ENCODE measurements at regions not wholly inside any gene's neighbourhood (a gene's known extent, or its start where the extent isn't known, plus 50 kb on each side); places are given as distances from the start of the nearest gene placed in this dataset.

DNA sequence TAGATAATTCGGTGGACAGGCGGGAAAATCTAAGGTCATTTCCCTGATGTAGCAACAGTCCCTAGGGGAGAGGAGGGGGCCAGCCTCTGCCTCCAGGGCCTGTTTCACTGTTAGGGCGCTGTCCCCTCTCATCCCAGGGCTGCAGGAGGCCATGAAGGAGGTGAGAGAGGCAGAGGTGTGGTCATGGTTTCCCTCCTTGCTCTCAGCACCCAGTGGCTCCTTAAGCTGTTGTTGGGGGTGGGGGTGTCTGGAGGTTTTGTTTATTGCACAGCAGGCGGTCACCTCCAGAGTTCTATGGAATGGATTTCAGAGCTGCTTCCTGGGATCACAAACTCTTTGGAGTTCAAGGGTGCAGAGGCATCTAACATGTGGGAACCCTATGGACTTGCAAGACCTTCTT, 212.5 kb upstream of the RTL1 start:
- ChIA-PET CTCF (no interaction called here), POLR2A (no interaction called here)
- DNase-seq (ENCODE audit: low read depth, low spot score): no peak
- H3K4me3 ChIP-seq (ENCODE audit: low read depth, low read length): no peak overlapping the region
- no peak for TF ChIP-seq CTCF (IDR thresholded peaks at IDR 0.05; ENCODE audit: insufficient read depth, low read length, missing control alignments)

GRCh38 chr14:101116486-101117130, 213.1 kb upstream of the RTL1 start:
- ChIA-PET CTCF (no interaction called here), POLR2A (no interaction called here)
- TF ChIP-seq CTCF (IDR thresholded peaks at IDR 0.05; ENCODE audit: insufficient read depth, low read length, missing control alignments): no peak
- DNase-seq (ENCODE audit: low read depth, low spot score): no peak
- H3K4me3 ChIP-seq (ENCODE audit: low read depth, low read length): no peak overlapping the region

- POLR2A ChIA-PET: no interaction called here
- no peak overlapping the region for H3K4me3 ChIP-seq (ENCODE audit: low read depth, low read length)
- CTCF ChIA-PET: no interaction called here
- no peak for DNase-seq (ENCODE audit: low read depth, low spot score)
- no peak for TF ChIP-seq CTCF (IDR thresholded peaks at IDR 0.05; ENCODE audit: insufficient read depth, low read length, missing control alignments)
Observed at GRCh38 chr14:101117543-101117942, 214.0 kb upstream of the RTL1 start.

DNA sequence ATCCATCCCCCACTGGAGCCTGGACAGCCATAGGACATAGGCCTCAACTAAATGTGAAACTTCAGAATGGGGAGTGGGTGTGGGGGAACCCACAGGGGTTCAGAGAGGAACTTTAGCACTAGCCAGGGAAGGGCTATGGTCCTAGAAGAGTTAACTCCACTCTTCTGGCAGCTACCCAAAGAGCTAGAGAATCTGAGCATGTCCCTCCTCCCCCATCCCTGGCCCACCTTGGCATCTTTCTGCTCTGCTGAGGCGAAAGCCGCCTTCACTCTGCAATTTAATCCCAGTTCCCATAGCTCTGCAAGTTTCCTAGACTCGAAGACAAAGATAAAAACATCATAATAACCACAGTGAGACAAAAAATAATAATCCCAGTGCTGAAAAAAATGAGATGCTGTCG, 214.7 kb upstream of the RTL1 start:
- DNase-seq (ENCODE audit: low read depth, low spot score): no peak
- POLR2A ChIA-PET: no interaction called here
- no peak for TF ChIP-seq CTCF (IDR thresholded peaks at IDR 0.05; ENCODE audit: insufficient read depth, low read length, missing control alignments)

DNA sequence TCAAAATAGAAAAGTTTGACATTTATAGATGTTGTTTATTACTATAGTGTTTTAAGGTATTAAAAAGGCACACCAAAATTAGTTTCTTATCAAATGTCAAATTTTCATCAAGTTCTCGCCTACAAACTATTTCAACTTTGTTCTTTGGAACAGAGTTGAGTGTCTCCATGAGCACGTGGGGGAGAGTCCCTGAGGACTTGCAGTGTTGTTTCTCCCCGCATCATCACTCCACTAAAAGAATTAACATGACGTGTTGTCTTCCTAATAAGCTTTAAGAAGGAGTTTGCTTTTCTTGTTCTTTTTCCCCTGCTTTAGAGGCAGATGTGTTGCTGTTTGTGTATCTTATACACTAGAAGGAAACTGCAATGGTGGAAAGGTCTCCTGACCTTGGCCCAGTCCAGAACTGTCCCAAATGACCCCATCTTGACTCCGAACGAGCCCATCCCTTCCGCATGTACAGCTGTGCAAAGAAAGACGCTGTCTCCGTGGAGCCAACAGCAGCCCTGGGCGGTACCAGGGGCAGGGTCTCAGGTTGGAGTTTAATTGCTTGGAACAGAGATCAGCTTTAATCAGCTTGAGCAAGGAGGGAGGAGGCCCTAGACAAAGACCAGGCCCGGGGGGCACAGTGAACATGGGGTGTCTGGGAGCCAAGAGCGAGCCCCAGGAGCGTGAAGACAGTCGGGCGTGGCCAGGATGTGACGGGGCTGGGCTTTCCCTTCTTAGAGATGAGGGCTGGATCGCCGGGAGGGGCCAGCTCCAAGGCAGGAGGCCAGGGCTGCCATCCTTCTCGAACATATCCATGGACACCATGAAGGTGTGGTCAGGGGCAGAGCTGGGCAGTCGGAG, 215.4 kb upstream of the RTL1 start:
- no peak for DNase-seq (ENCODE audit: low read depth, low spot score)
- CTCF ChIA-PET: no interaction called here
- POLR2A ChIA-PET: no interaction called here

More for the DNA sequence above, 214.7 kb upstream of the RTL1 start:
- H3K4me3 ChIP-seq (ENCODE audit: low read depth, low read length): no peak overlapping the region
- CTCF ChIA-PET: no interaction called here

More for the DNA sequence above, 215.4 kb upstream of the RTL1 start:
- TF ChIP-seq CTCF (IDR thresholded peaks at IDR 0.05; ENCODE audit: insufficient read depth, low read length, missing control alignments): no peak
- H3K4me3 ChIP-seq (ENCODE audit: low read depth, low read length): no peak overlapping the region

All from AG04449 (cell line).